GM19035 (cell line): ENCODE measurements at regions not wholly inside any gene's neighbourhood (a gene's known extent, or its start where the extent isn't known, plus 50 kb on each side); places are given as distances from the start of the nearest gene placed in this dataset.
"Not testable (repeated sequence)": the region's sequence is repeated elsewhere in the genome, so short reads cannot be mapped to it uniquely, and the experiment has no call there.

Source experiments
- ATAC-seq: cut with Tn5 transposase; IDR thresholded peaks from one replicate; pipeline ENCODE4 v1.9.1; 2021; ENCODE audit not compliant: unreplicated experiment

- ATAC-seq = no peak
Observed at GRCh38 chr4:14340321-14340720, 662.0 kb upstream of the CPEB2 start.

GRCh38 chr4:14343961-14344360, 658.3 kb upstream of the CPEB2 start:
- ATAC-seq = no peak

- no peak for ATAC-seq
Observed at GRCh38 chr4:14345356-14345775, 656.9 kb upstream of the CPEB2 start.

- no peak for ATAC-seq
Observed at GRCh38 chr4:14347526-14347925, 654.8 kb upstream of the CPEB2 start.

DNA sequence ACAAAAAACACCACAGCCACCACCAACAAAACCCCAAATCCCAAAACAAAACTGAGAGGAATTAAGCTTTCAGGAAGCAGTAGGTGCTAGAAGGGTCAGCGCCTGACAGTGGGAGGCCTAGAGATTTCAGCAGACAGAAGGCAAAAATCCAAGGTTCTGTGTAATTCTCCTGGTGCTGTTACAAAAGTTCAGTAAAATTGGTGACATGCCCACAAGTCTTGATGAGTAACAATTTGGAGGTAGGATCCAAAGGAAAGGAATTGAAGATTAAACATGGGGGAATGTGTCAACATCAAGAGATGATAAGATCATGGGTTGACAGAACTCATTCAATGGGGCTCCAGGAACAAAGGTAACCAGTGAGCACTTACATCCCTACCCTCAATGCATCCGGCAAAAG, 653.8 kb upstream of the CPEB2 start:
- ATAC-seq = no peak

- ATAC-seq = not testable (repeated sequence)
Observed at GRCh38 chr4:14358544-14359160, 643.6 kb upstream of the CPEB2 start.

DNA sequence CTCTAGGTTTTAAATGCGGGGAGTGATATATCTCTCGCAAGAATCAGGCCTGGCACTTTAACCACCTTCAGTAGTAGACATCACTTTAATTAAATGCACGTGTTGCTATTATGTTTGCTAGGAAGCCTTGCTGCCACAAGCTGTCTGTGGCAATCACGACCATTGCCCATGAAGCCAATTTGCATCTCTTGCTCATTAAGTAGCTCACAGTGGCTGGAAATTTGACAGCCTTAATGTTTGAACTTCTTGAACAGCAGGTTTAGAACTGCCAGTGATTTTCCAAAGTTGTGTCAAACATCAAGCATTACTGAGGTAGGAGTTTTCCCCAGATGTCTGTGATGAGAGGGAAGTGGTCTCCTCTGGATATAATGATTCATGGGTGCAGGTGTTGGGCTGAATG, 642.3 kb upstream of the CPEB2 start:
- ATAC-seq = no peak

DNA sequence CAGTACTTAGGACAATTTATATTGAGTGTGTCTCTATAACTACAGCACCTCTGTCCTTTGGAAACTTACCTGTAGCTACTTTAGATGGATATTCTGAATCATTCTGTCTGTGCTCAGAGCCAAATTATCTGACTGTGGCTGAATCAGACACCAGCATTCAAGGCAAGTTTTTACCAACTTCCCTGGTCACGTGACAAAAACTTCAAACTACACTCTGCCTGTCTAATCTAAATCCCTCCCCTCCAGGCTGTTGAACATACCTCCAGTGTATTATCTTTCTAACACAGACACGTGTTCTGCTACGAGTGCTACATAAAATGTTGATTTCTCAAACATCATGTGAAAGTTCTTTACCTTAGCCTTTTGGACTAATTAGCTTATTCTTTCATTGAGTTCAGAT, 641.2 kb upstream of the CPEB2 start:
- no peak for ATAC-seq

- no peak for ATAC-seq
Observed at GRCh38 chr4:14362385-14362784, 639.9 kb upstream of the CPEB2 start.

GRCh38 chr4:14364953-14365536, 637.2 kb upstream of the CPEB2 start:
- no peak for ATAC-seq

DNA sequence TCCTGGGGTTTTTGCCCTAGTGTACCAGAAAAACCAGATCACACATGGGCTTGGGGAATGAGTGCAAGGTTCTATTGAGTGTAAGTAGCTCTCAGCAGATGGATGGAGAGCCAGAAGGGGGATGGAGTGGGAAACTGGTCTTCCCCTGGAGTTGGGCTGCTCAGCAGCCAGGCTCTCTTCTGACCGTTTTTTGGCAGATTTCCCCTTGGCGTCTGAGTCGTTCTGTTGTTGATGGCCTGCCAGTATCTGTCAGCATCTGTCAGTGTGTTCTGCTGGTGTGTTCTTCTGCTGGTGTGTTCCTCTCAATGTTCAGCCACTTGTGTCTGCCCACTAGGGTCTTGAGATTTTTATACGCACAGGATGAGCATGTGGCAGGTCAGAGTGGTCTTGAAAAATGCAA, 633.9 kb upstream of the CPEB2 start:
- no peak for ATAC-seq

GRCh38 chr4:14371131-14371530, 631.1 kb upstream of the CPEB2 start:
- ATAC-seq = no peak

- ATAC-seq = no peak
Observed at GRCh38 chr4:14375816-14376215, 626.5 kb upstream of the CPEB2 start.

DNA sequence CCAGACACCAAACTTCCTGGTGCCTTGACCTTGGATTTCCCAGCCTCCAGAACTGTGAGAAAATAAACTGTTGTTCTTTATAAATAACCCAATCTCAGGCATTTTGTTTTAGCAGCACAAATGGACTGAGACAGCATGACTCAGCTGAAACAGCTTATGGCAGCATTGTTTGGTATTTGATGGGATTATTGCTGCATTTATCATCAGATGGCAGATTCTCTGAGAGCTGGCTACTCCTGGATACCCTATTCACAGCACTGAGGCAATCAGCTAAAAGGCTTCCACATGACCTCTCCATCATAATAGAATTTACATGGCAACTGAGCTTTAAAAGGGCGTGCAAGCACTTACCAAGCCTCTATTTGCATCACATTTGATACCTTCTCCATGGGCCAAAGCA, 623.1 kb upstream of the CPEB2 start:
- no peak for ATAC-seq

- no peak for ATAC-seq
Observed at GRCh38 chr4:14383652-14384051, 618.6 kb upstream of the CPEB2 start.

- ATAC-seq = no peak
Observed at GRCh38 chr4:14384824-14385223, 617.5 kb upstream of the CPEB2 start.

GRCh38 chr4:14386196-14386595, 616.1 kb upstream of the CPEB2 start:
- no peak for ATAC-seq

DNA sequence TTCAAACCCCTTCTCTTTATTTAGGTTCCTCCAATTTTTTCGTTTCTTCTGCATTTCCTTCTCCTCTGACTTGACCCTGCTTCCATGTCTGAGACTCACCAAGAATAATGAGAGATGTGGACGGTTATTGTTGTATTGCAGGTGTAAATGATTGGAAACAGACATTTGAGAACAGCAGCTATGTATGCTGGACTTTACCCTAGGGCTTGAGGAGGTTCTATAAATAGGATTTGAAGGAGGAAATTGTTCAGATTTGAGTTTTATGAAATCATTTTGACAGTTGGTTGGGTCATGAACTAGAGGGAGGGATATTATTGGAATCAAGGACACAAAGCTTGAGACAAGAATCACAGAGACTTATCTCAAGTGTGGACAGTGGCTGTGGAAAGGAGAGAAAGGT, 614.6 kb upstream of the CPEB2 start:
- no peak for ATAC-seq

- no peak for ATAC-seq
Observed at GRCh38 chr4:14392378-14392777, 609.9 kb upstream of the CPEB2 start.

DNA sequence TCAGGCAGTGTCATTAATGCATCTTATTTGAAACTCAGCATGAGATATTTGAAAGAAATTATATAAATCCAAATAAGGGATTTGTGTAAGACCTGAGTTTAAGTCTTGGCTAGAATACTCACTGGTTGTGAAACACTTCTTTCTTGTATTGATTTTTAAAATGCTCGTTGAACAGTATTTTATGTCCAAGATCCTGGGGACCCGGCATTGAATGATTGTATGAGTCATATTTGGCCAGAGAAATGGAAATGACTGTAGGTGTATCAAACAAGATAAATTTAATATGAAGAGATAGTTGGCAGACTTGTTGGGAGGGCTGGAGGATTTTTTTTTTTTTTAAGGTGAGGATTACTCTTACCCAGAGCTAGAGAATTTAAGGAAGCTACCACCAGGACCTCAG, 606.1 kb upstream of the CPEB2 start:
- ATAC-seq = no peak

- ATAC-seq = no peak
Observed at GRCh38 chr4:14399848-14400247, 602.4 kb upstream of the CPEB2 start.

GRCh38 chr4:14400307-14400706, 602.0 kb upstream of the CPEB2 start:
- no peak for ATAC-seq

GRCh38 chr4:14403132-14403531, 599.1 kb upstream of the CPEB2 start:
- ATAC-seq = no peak
